ENCODE measurements at regions not wholly inside any gene's neighbourhood (a gene's known extent, or its start where the extent isn't known, plus 50 kb on each side); places are given as distances from the start of the nearest gene placed in this dataset.

DNA sequence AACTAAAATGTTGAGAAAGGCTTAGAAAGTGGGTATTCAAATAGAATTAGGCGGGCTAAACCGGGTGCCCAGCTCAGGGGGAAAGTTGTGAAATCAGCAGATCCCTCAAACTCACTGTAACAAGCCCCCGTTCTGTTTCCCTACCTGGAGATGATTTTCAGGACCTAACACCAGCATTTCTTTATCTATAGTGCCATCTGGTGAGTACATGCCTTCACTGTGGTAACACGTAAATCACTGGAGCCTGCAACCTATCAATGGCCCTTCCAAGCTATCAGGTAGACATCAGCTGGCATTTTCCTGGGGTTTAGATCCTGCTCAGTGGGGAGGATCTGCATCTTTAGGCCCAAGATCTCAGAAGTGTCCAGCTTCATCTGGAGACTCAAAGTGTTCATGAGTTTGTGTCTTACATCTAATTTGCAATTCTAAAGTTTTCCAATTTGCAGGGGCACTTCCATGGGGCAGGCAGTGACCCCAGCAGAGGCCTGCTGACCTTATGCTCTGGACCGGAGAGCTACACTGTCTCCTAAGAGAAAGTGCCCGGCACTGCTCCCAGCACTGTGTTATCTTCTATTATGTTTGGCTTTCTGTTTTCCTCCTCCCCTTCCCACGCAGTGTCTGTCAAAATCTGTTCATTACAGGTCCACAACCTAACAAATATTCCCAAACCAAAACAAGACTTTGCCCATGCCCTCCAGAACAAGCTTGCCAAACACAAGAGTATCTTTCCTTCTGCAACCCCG is 132.5 kb downstream of the LSM5 start:
- TF ChIP-seq, protein P1, sequence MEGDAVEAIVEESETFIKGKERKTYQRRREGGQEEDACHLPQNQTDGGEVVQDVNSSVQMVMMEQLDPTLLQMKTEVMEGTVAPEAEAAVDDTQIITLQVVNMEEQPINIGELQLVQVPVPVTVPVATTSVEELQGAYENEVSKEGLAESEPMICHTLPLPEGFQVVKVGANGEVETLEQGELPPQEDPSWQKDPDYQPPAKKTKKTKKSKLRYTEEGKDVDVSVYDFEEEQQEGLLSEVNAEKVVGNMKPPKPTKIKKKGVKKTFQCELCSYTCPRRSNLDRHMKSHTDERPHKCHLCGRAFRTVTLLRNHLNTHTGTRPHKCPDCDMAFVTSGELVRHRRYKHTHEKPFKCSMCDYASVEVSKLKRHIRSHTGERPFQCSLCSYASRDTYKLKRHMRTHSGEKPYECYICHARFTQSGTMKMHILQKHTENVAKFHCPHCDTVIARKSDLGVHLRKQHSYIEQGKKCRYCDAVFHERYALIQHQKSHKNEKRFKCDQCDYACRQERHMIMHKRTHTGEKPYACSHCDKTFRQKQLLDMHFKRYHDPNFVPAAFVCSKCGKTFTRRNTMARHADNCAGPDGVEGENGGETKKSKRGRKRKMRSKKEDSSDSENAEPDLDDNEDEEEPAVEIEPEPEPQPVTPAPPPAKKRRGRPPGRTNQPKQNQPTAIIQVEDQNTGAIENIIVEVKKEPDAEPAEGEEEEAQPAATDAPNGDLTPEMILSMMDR (conservative IDR thresholded peaks at IDR 0.05; ENCODE audit: low read depth, low read length): peak; percentile 48
- no peak for TF ChIP-seq EZH2 (IDR thresholded peaks at IDR 0.05; ENCODE audit: low read length, unreplicated experiment)

All from PC-3 (cell line).